HCT116 (cell line): ENCODE measurements at regions not wholly inside any gene's neighbourhood (a gene's known extent, or its start where the extent isn't known, plus 50 kb on each side); places are given as distances from the start of the nearest gene placed in this dataset.

ENCODE experiments used
- ATAC-seq: fragments of 200-7000 bp; cut with Tn5 transposase; 2 replicates; pipeline ENCODE4 v1.9.1; 2020; ENCODE audit warnings: mild to moderate bottlenecking, moderate library complexity
- BruUV-seq: library from RNA; stranded (reverse); fragments of 400-500 nt; replicated peaks from 2 replicates; lab custom pipeline; 2021; lab: Mats Ljungman, UMichigan
- CTCF ChIA-PET: fragments of 300-600 bp; sonication (Branson Sonifier 250); formaldehyde crosslinking; loops from one replicate; lab custom pipeline; 2021; ENCODE audit warnings: antibody characterized with exemption; lab: Charles Lee
- POLR2A ChIA-PET: fragments of 300-600, 350-600 bp; sonication (Branson Sonifier 250); formaldehyde crosslinking; loops from one replicate; lab custom pipeline; 2021; ENCODE audit warnings: antibody characterized with exemption; lab: Charles Lee
- RAD21 ChIA-PET, 2 experiments: fragments of 300-600 bp; sonication (Branson Sonifier 250); formaldehyde crosslinking; loops; one replicate each; lab custom pipeline; 2023; ENCODE audit warnings: low total read pairs in 2 of 2; ENCODE audit not compliant: uncharacterized antibody in 2 of 2, unreplicated experiment in 2 of 2, low non-redundant PET in 1 of 2; lab: Charles Lee
- DNase-seq: peaks from one replicate; pipeline ENCODE4 v3.0.0-alpha.2; 2010; ENCODE audit warnings: low read depth, low spot score
- H2AFZ ChIP-seq: fragments of 200-600 bp; shearing (Covaris generic), sonication (generic); 2 replicates; pipeline ENCODE4 v1.6.1; 2017; ENCODE audit warnings: low read depth, mixed run types, mixed read lengths, antibody characterized with exemption, low read length; ENCODE audit not compliant: poor library complexity, severe bottlenecking
- H3K27ac ChIP-seq: 2 replicates; pipeline ENCODE4 v1.5.1; 2012; ENCODE audit warnings: low read depth, low read length
- H3K27me3 ChIP-seq: fragments of 200-600 bp; sonication (generic); 2 replicates; pipeline ENCODE4 v1.6.1; 2016; ENCODE audit warnings: mixed run types, low read length, mixed read lengths; ENCODE audit not compliant: insufficient read depth
- H3K36me3 ChIP-seq, 2 experiments: fragments of 200-500 bp in 1 of 2; fragments of 200-600 bp in 1 of 2; sonication (Bioruptor generic) in 1 of 2; sonication (generic) in 1 of 2; 2 replicates each; pipeline versions ENCODE4 v1.5.1 to v1.6.1; 2014 to 2016; ENCODE audit warnings: low read length in 2 of 2, inconsistent platforms in 1 of 2, mixed read lengths in 1 of 2, mixed run types in 1 of 2; ENCODE audit not compliant: insufficient read depth in 2 of 2, control insufficient read depth in 1 of 2
- H3K4me1 ChIP-seq, 2 experiments: fragments of 200-600 bp in 1 of 2; sonication (generic) in 1 of 2; 2 replicates each; pipeline versions ENCODE4 v1.5.1 to v1.6.1; 2012 to 2017; ENCODE audit warnings: low read length in 2 of 2, inconsistent platforms in 1 of 2, mild to moderate bottlenecking in 1 of 2, mixed read lengths in 1 of 2, mixed run types in 1 of 2, moderate library complexity in 1 of 2; ENCODE audit not compliant: insufficient read depth in 2 of 2, control insufficient read depth in 1 of 2
- H3K4me2 ChIP-seq: fragments of 200-600 bp; sonication (generic); 2 replicates; pipeline ENCODE4 v1.6.1; 2017; ENCODE audit warnings: mixed run types, low read length, mixed read lengths
- H3K4me3 ChIP-seq, 2 experiments: fragments of 200-600 bp in 1 of 2; sonication (generic) in 1 of 2; replicated peaks in 1 of 2; 2 replicates each; pipeline ENCODE4 v1.5.1; 2011 to 2016; ENCODE audit warnings: low read length in 2 of 2, control low read depth in 1 of 2, low read depth in 1 of 2, mild to moderate bottlenecking in 1 of 2, mixed read lengths in 1 of 2, mixed run types in 1 of 2
- H3K79me2 ChIP-seq: fragments of 200-600 bp; sonication (generic); 2 replicates; pipeline ENCODE4 v1.6.1; 2017; ENCODE audit warnings: mild to moderate bottlenecking, mixed run types, low read length, moderate library complexity, mixed read lengths; ENCODE audit not compliant: insufficient read depth
- H3K9ac ChIP-seq: fragments of 200-600 bp; sonication (generic); 2 replicates; pipeline ENCODE4 v1.6.1; 2016; ENCODE audit warnings: low read length, mixed read lengths
- H3K9me2 ChIP-seq: fragments of 200-600 bp; sonication (generic), shearing (Covaris generic); 2 replicates; pipeline ENCODE4 v1.6.1; 2017; ENCODE audit warnings: mixed run types, mild to moderate bottlenecking, moderate library complexity; ENCODE audit not compliant: insufficient read depth
- H3K9me3 ChIP-seq, 2 experiments: fragments of 200-500 bp in 1 of 2; fragments of 200-600 bp in 1 of 2; sonication (Bioruptor generic) in 1 of 2; sonication (generic) in 1 of 2; 2 replicates each; pipeline ENCODE4 v1.6.1; 2014 to 2017; ENCODE audit warnings: low read length in 2 of 2, mixed read lengths in 2 of 2, inconsistent platforms in 1 of 2, low read depth in 1 of 2, mild to moderate bottlenecking in 1 of 2, mixed run types in 1 of 2, moderate library complexity in 1 of 2; ENCODE audit not compliant: control insufficient read depth in 1 of 2, insufficient read depth in 1 of 2
- H4K20me1 ChIP-seq: fragments of 200-600 bp; sonication (generic), shearing (Covaris generic); 2 replicates; pipeline ENCODE4 v1.6.1; 2017; ENCODE audit warnings: mixed run types, mild to moderate bottlenecking, moderate library complexity; ENCODE audit not compliant: insufficient read depth
- ATF3 ChIP-seq: IDR thresholded peaks from 2 replicates; pipeline ENCODE4 v1.6.1; 2012
- CEBPB ChIP-seq: IDR thresholded peaks from 2 replicates; pipeline ENCODE4 v1.6.1; 2012; ENCODE audit warnings: low read depth
- CTCF ChIP-seq, 3 experiments: fragments of 200-600 bp in 1 of 3; sonication (generic) in 1 of 3; IDR thresholded peaks in 2 of 3; conservative IDR thresholded peaks in 1 of 3; 2 replicates each; pipeline ENCODE4 v1.5.1; 2012 to 2017; ENCODE audit warnings: low read depth in 2 of 3, low read length in 2 of 3, antibody characterized with exemption in 1 of 3, borderline replicate concordance in 1 of 3, control low read depth in 1 of 3, mild to moderate bottlenecking in 1 of 3, mixed read lengths in 1 of 3, mixed run types in 1 of 3, moderate library complexity in 1 of 3; ENCODE audit not compliant: insufficient read depth in 1 of 3
- ELF1 ChIP-seq: IDR thresholded peaks from 2 replicates; pipeline ENCODE4 v1.6.1; 2012; ENCODE audit warnings: low read depth, borderline replicate concordance
- EZH2 ChIP-seq: fragments of 200-600 bp; sonication (generic); IDR thresholded peaks from 2 replicates; pipeline ENCODE4 v1.6.1; 2017; ENCODE audit warnings: antibody characterized with exemption, mixed run types
- EZH2phosphoT487 ChIP-seq: fragments of 200-600 bp; IDR thresholded peaks from 2 replicates; pipeline ENCODE4 v1.6.1; 2018; ENCODE audit warnings: antibody characterized with exemption, borderline replicate concordance
- FOSL1 ChIP-seq: IDR thresholded peaks from 2 replicates; pipeline ENCODE4 v1.6.1; 2012; ENCODE audit warnings: low read depth
- JUND ChIP-seq: IDR thresholded peaks from 2 replicates; pipeline ENCODE4 v1.6.1; 2012
- MAX ChIP-seq: IDR thresholded peaks from 2 replicates; pipeline ENCODE4 v1.6.1; 2012
- POLR2A ChIP-seq: IDR thresholded peaks from 2 replicates; pipeline ENCODE4 v1.7.0; 2011; ENCODE audit warnings: borderline replicate concordance; ENCODE audit not compliant: insufficient read depth, insufficient read length; ENCODE audit errors: extremely low read depth
- REST ChIP-seq: IDR thresholded peaks from 2 replicates; pipeline ENCODE4 v1.6.1; 2012; ENCODE audit warnings: low read depth
- SIN3A ChIP-seq: IDR thresholded peaks from 2 replicates; pipeline ENCODE4 v1.6.1; 2012; ENCODE audit warnings: low read depth
- SP1 ChIP-seq: IDR thresholded peaks from 2 replicates; pipeline ENCODE4 v1.6.1; 2012; ENCODE audit warnings: low read depth
- SRF ChIP-seq: IDR thresholded peaks from 2 replicates; pipeline ENCODE4 v1.6.1; 2012; ENCODE audit warnings: low read depth
- TCF7L2 ChIP-seq: IDR thresholded peaks from 2 replicates; pipeline ENCODE4 v1.7.0; 2011; ENCODE audit warnings: borderline replicate concordance, inconsistent platforms; ENCODE audit not compliant: insufficient read depth, insufficient read length; ENCODE audit errors: extremely low read depth
- YY1 ChIP-seq: IDR thresholded peaks from 2 replicates; pipeline ENCODE4 v1.6.1; 2011; ENCODE audit warnings: low read length, low read depth, moderate library complexity, mild to moderate bottlenecking; ENCODE audit not compliant: insufficient replicate concordance; ENCODE audit errors: extremely low read depth
- ZBTB33 ChIP-seq: IDR thresholded peaks from 2 replicates; pipeline ENCODE4 v1.6.1; 2011; ENCODE audit warnings: mild to moderate bottlenecking, low read length, moderate library complexity; ENCODE audit not compliant: insufficient replicate concordance; ENCODE audit errors: extremely low read depth
- ZFX ChIP-seq: fragments of 450-650 bp; IDR thresholded peaks from 2 replicates; pipeline ENCODE4 v1.6.1; 2017
- ZNF274 ChIP-seq: fragments of 200-500 bp; sonication (Bioruptor generic); IDR thresholded peaks from 2 replicates; pipeline ENCODE4 v1.6.1; 2014; ENCODE audit warnings: mild to moderate bottlenecking, low read depth, low read length, inconsistent platforms
- intact Hi-C: fragments of 100-400 bp; cut with micrococcal nuclease; formaldehyde crosslinking; loops from 2 replicates; pipeline ENCODE4 v1.10.0; 2022

- Histone ChIP-seq H3K4me3 (no peak overlapping the region), H4K20me1 (no peaks in the 10 kb centered on the region), H3K79me2 (no peaks in the 10 kb centered on the region), H3K9me2 (no peaks in the 10 kb centered on the region), H3K9me3 (no peaks in the 10 kb centered on the region), H2AFZ (no peak overlapping the region), H3K9ac (no peak overlapping the region), H3K4me2 (no peak overlapping the region), H3K4me1 (no peaks in the 10 kb centered on the region), H3K36me3 (no peaks in the 10 kb centered on the region), H3K27ac (no peak overlapping the region), H3K27me3 (no peaks in the 10 kb centered on the region)
- intact Hi-C loops = no loop called here
- RAD21 ChIA-PET = no interaction called here
- CTCF ChIA-PET = no interaction called here
- DNase-seq (no peak), ATAC-seq (no peak)
- POLR2A ChIA-PET = no interaction called here
- no TSS peak for BruUV-seq
- no peak for TF ChIP-seq TCF7L2
- TF ChIP-seq SP1 = no peak
- no peak for TF ChIP-seq ZBTB33
- TF ChIP-seq REST = no peak
- no peak for TF ChIP-seq CTCF (IDR thresholded peaks at IDR 0.05 in 2 of 3, conservative IDR thresholded peaks at IDR 0.05 in 1 of 3; ENCODE audit: borderline replicate concordance in 1 of 3, insufficient read depth in 1 of 3, low read depth in 2 of 3, low read length in 2 of 3)
- TF ChIP-seq YY1 = no peak
- TF ChIP-seq ZNF274 = no peak
- no peak for TF ChIP-seq ATF3
- no peak for TF ChIP-seq POLR2A
- no peak for TF ChIP-seq MAX
- no peak for TF ChIP-seq ELF1
- TF ChIP-seq ZFX = no peak
- no peak for TF ChIP-seq SRF
- no peak for TF ChIP-seq EZH2phosphoT487
- no peak for TF ChIP-seq JUND
- no peak for TF ChIP-seq FOSL1
- no peak for TF ChIP-seq SIN3A
- TF ChIP-seq CEBPB = no peak
- no peak for TF ChIP-seq EZH2
Measured at GRCh38 chr10:33993917-33994316, 659.5 kb upstream of the NRP1 start.
